Keratinocyte (primary cell): ENCODE measurements at regions not wholly inside any gene's neighbourhood (a gene's known extent, or its start where the extent isn't known, plus 50 kb on each side); places are given as distances from the start of the nearest gene placed in this dataset.

Source experiments
- DNase-seq: peaks from one replicate; pipeline ENCODE4 v3.0.0-alpha.2; 2011; ENCODE audit warnings: low read depth, missing footprints, low spot score
- FAIRE-seq: peaks from 2 replicates; lab custom pipeline; 2011; peaks lifted over from hg19 to GRCh38; lab: Jason Lieb, UNC
- H2AFZ ChIP-seq: 2 replicates; pipeline ENCODE4 v1.6.0; 2012; ENCODE audit warnings: low read length, control low read depth, inconsistent platforms; ENCODE audit not compliant: control insufficient read depth
- H3K27ac ChIP-seq: 2 replicates; pipeline ENCODE4 v1.5.1; 2011; ENCODE audit warnings: low read length; ENCODE audit not compliant: control insufficient read depth, insufficient read depth
- H3K27me3 ChIP-seq: 3 replicates; pipeline ENCODE4 v1.6.0; 2011; ENCODE audit warnings: low read length; ENCODE audit not compliant: control insufficient read depth, insufficient read depth; ENCODE audit errors: extremely low read depth
- H3K36me3 ChIP-seq, 2 experiments: 2 replicates in 1 of 2; 3 replicates in 1 of 2; pipeline ENCODE4 v1.5.1; 2011; ENCODE audit warnings: low read length in 2 of 2, mild to moderate bottlenecking in 1 of 2; ENCODE audit not compliant: control insufficient read depth in 2 of 2, insufficient read depth in 2 of 2; ENCODE audit errors: extremely low read depth in 1 of 2
- H3K4me1 ChIP-seq: 3 replicates; pipeline ENCODE4 v1.5.1; 2011; ENCODE audit warnings: low read length; ENCODE audit not compliant: control insufficient read depth, insufficient read depth; ENCODE audit errors: extremely low read depth
- H3K4me2 ChIP-seq: 3 replicates; pipeline ENCODE4 v1.6.0; 2011; ENCODE audit warnings: low read depth, low read length; ENCODE audit not compliant: control insufficient read depth, insufficient read depth; ENCODE audit errors: extremely low read depth
- H3K4me3 ChIP-seq, 3 experiments: fragments of 200-600 bp in 1 of 3; sonication (generic) in 1 of 3; 2 replicates in 2 of 3; 3 replicates in 1 of 3; pipeline ENCODE4 v1.5.1; 2011 to 2016; ENCODE audit warnings: low read length in 3 of 3, mild to moderate bottlenecking in 3 of 3, control low read depth in 2 of 3, inconsistent platforms in 1 of 3, low read depth in 1 of 3, mixed read lengths in 1 of 3, mixed run types in 1 of 3, moderate library complexity in 1 of 3; ENCODE audit not compliant: control insufficient read depth in 2 of 3, insufficient read depth in 2 of 3; ENCODE audit errors: extremely low read depth in 1 of 3
- H3K79me2 ChIP-seq: 2 replicates; pipeline ENCODE4 v1.6.0; 2012; ENCODE audit warnings: low read length; ENCODE audit not compliant: control insufficient read depth, insufficient read depth
- H3K9ac ChIP-seq: 3 replicates; pipeline ENCODE4 v1.6.0; 2011; ENCODE audit warnings: low read length; ENCODE audit not compliant: control insufficient read depth, insufficient read depth; ENCODE audit errors: extremely low read depth
- H3K9me1 ChIP-seq: 3 replicates; pipeline ENCODE4 v1.6.0; 2011; ENCODE audit warnings: low read length; ENCODE audit not compliant: control insufficient read depth, insufficient read depth; ENCODE audit errors: extremely low read depth
- H3K9me3 ChIP-seq: 2 replicates; pipeline ENCODE4 v1.5.1; 2012; ENCODE audit warnings: low read depth, low read length; ENCODE audit not compliant: control insufficient read depth
- H4K20me1 ChIP-seq: 3 replicates; pipeline ENCODE4 v1.6.0; 2011; ENCODE audit warnings: low read length; ENCODE audit not compliant: control insufficient read depth, insufficient read depth; ENCODE audit errors: extremely low read depth
- CTCF ChIP-seq, 3 experiments: IDR thresholded peaks in 1 of 3; conservative IDR thresholded peaks in 1 of 3; optimal IDR thresholded peaks in 1 of 3; 2 replicates in 2 of 3; 3 replicates in 1 of 3; pipeline versions ENCODE3 to v1.5.1; 2011; ENCODE audit warnings: low read length in 3 of 3, mild to moderate bottlenecking in 3 of 3, moderate library complexity in 2 of 3, control low read depth in 1 of 3, inconsistent platforms in 1 of 3; ENCODE audit not compliant: insufficient read depth in 2 of 3; ENCODE audit errors: extremely low read depth in 1 of 3
- EZH2 ChIP-seq: IDR thresholded peaks from one replicate; pipeline ENCODE4 v1.6.1; 2012; ENCODE audit warnings: inconsistent platforms, mild to moderate bottlenecking, low read length, moderate library complexity
- dilution Hi-C: fragments of 300-500 bp; cut with MboI; formaldehyde crosslinking; loops from one replicate; pipeline ENCODE4 v1.7.0; 2020; ENCODE audit warnings: low sequenced_read_pairs; ENCODE audit not compliant: extremely low pct_ligation_motif_present

GRCh38 chr3:188959013-188959412 lies 212.8 kb upstream of the TPRG1 start:
- TF ChIP-seq EZH2: no peak
- no peak for TF ChIP-seq CTCF (optimal IDR thresholded peaks at IDR 0.05 in 1 of 3, IDR thresholded peaks at IDR 0.05 in 1 of 3, conservative IDR thresholded peaks at IDR 0.05 in 1 of 3; ENCODE audit: extremely low read depth in 1 of 3, insufficient read depth in 2 of 3, low read length in 3 of 3)
- Histone ChIP-seq H3K4me2 (no peak overlapping the region), H3K9me1 (no peaks in the 10 kb centered on the region), H3K4me1 (peaks cover 3% of the 10 kb centered on the region), H3K4me3 (no peak overlapping the region), H2AFZ (no peak overlapping the region), H3K9me3 (no peaks in the 10 kb centered on the region), H3K9ac (no peak overlapping the region), H4K20me1 (no peaks in the 10 kb centered on the region), H3K27ac (no peak overlapping the region), H3K79me2 (no peaks in the 10 kb centered on the region), H3K27me3 (no peaks in the 10 kb centered on the region), H3K36me3 (no peaks in the 10 kb centered on the region)
- FAIRE-seq (no peak), DNase-seq (no peak)
- dilution Hi-C loops: no loop called here

GRCh38 chr3:188962253-188963247 lies 209.2 kb upstream of the TPRG1 start:
- dilution Hi-C loops: no loop called here
- no peaks in the 10 kb centered on the region for H3K9me3 ChIP-seq
- no peak overlapping the region for H3K9ac ChIP-seq
- H3K4me1 ChIP-seq: peaks cover 6% of the 10 kb centered on the region
- H4K20me1 ChIP-seq: no peaks in the 10 kb centered on the region
- H3K27ac ChIP-seq: no peak overlapping the region
- H3K79me2 ChIP-seq: no peaks in the 10 kb centered on the region
- H3K27me3 ChIP-seq: no peaks in the 10 kb centered on the region
- H3K36me3 ChIP-seq: no peaks in the 10 kb centered on the region
- DNase-seq (no peak), FAIRE-seq (no peak)
- no peak overlapping the region for H2AFZ ChIP-seq
- no peaks in the 10 kb centered on the region for H3K9me1 ChIP-seq
- no peak for TF ChIP-seq EZH2
- TF ChIP-seq CTCF (optimal IDR thresholded peaks at IDR 0.05 in 1 of 3, IDR thresholded peaks at IDR 0.05 in 1 of 3, conservative IDR thresholded peaks at IDR 0.05 in 1 of 3; ENCODE audit: extremely low read depth in 1 of 3, insufficient read depth in 2 of 3, low read length in 3 of 3): no peak
- no peak overlapping the region for H3K4me2 ChIP-seq
- no peak overlapping the region for H3K4me3 ChIP-seq
